Hindlimb muscle (tissue), 1 donor: ENCODE measurements at regions not wholly inside any gene's neighbourhood (a gene's known extent, or its start where the extent isn't known, plus 50 kb on each side); places are given as distances from the start of the nearest gene placed in this dataset.
"Not testable (repeated sequence)": the region's sequence is repeated elsewhere in the genome, so short reads cannot be mapped to it uniquely, and the experiment has no call there.

Experiments
- DNase-seq: peaks from one replicate; pipeline ENCODE4 v3.0.0-alpha.2; 2013

GRCh38 chrX:39414290-39414854 lies 613.1 kb downstream of the MID1IP1 start:
- no peak for DNase-seq

GRCh38 chrX:39416547-39417260 lies 615.4 kb downstream of the MID1IP1 start:
- DNase-seq: no peak

DNA sequence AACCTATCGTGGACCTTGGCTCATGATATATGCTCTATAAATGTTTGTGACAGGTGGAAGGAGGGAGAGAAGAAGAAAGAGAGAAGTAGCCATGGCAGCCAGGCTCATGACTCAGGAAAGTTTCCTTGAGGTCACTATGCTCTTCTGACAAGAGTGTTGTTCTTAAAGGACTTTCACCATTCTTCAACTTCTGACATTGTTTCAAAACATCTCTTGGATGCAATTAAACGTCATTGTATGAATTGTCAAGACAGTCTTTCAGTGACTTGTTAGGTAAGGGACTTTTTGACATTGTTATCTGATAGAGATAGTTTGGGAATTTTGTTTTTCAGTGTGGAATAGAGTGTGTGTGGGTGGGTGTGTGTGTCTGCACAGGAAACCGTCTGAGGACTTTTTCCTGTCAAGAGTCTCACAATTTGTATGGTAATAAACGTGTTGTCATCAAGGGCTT lies 617.0 kb downstream of the MID1IP1 start:
- no peak for DNase-seq

DNA sequence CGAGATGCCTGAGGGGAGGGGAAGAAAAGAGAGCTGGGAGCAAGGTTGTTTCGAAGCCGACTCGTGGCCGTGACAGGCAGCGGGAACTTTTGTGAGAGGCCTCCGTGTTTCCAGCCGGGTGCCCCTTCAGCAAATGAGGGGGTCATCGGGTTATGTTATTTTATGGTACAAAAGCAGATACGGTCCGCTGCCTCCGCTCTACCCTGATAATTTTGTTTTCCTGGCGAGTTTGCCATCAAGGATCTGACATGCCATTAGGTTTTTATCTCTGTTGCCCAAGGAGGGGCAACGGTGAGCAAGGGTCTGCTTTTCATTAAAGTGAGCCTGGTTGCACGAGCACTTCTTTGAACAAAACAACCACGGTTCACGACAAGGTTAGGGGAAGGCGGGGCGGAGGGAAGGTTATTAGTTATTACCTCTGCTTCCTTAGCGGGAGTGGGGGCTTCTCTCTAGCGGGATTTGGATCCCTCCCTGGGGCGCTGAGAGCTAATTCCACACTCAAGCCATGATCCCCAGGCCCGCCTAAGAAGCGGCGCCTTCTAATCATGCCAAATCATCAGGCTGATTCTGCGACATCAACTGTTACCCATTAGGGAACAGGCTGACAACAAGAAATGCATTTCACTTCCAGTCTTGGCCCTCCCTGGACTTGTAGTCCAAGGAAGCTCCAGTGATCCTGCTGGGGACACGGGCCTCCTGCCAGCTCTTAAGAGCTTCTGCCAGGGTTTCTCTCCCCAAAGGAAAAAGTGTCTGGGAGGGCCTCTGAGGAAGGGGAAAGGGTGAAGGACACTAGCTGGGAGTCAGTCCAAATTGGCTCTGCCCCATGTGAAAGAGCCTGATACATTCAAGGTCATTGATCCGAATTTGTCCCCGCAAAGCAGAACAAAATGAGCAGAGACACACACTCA lies 617.7 kb downstream of the MID1IP1 start:
- DNase-seq: no peak

DNA sequence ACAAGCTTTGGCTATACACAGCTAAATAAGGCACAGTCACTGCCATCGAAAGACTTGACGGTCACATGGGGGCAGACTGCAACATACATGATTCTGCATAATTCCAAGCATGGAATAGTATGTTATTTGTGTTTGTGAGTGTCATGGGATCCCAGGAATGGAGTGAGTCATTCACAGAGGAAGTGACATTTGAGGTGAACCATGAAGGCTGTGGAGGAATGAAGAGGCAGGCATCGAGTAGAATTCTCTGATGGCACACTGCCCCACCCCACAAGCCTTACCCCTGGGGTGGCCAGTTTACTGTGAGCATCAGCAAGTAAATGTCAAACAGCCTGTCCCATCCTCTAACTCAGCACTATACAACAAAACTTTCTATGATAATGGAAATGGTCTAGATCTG lies 619.7 kb downstream of the MID1IP1 start:
- DNase-seq: no peak

DNA sequence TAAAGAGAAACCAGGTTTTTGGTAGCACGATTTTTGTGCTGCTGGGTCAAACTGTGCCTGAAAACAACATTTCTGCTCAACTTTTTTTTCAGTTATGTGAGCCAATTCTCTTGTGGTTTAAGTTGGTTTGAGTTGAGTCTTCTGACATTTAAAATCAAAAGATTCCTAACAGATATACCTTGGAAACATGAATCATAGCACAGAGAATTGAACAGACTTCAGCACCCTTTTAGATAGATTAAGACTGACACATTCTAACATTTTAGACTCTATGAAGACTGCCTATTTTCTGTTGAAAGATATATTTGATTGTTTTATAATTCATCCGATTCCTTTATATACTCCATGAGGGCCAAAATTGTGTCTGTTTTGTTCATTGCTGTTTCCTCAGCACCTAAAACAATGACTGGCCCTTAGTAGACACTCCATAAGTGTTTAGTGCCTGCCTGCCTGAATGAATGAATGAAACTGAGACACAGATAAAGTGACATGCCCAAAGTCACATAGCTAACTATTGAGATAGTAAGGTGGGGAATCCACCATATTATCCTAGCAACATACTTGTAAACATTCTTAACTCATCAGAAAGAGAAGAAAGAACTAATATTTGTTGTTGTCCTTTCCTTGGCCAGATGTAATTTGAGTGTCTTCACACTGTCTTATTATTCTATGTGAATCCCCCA lies 624.0 kb downstream of the MID1IP1 start:
- no peak for DNase-seq

- no peak for DNase-seq
Observed at GRCh38 chrX:39426101-39426500, 624.8 kb downstream of the MID1IP1 start.

DNA sequence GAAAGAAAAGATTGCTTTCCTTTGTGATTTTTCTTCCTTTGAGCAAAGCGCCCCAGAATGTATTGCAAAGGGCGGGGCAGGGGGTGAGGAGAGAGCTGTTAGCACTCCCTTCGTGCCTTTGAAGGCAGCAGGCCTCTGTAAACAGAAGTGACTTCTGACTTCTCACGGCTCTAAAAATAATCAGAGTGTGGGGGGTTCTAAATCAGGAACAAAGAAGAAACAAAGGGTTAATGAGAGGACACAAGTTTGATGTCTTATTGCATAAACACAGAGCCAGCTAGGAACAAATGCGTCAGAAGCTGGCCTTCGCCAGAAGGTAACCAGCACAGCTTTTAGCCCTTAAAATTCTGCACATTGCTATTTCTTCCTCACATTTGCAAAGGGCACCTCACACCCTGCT lies 626.2 kb downstream of the MID1IP1 start:
- no peak for DNase-seq

DNA sequence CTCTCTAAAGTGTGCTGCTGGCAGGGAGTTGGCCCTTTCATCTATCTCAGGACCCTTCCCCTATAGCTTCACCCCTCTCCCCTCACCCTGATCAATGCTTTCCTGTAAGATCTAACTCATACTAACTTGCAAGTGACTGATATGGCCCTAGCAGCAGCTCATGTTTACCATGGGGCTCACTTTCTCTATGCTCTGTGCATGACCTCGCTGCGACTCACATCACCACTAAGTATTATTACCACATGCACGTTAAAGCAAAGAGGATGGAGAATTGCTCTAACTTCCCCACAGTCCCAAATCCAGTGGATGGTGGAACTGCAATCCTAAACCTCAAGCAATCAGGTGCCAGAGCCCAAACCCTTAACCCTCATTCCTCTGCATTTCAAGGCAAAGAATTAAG lies 626.6 kb downstream of the MID1IP1 start:
- no peak for DNase-seq

GRCh38 chrX:39430551-39430950 lies 629.3 kb downstream of the MID1IP1 start:
- DNase-seq: no peak

DNA sequence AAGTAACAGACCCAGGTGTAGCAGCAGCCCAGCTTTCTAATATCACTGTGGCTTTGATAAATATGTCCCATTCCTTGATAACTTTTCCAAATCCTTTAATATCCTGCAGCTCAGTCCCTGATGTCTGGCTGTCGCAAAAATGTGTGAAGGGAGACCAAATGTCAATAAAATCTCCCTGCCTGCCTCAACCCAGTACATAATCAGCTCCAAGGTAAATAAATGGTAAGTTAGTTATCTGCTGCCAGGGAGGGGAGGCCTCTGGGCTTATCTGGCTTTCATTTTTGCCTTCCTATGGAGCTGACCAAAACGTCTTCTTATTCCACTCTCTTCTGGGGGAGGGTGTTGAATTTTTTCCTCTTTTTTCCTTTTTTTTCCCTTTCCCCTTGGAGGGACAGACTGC lies 630.6 kb downstream of the MID1IP1 start:
- DNase-seq: no peak

GRCh38 chrX:39434671-39435070 lies 633.4 kb downstream of the MID1IP1 start:
- not testable (repeated sequence) for DNase-seq

DNA sequence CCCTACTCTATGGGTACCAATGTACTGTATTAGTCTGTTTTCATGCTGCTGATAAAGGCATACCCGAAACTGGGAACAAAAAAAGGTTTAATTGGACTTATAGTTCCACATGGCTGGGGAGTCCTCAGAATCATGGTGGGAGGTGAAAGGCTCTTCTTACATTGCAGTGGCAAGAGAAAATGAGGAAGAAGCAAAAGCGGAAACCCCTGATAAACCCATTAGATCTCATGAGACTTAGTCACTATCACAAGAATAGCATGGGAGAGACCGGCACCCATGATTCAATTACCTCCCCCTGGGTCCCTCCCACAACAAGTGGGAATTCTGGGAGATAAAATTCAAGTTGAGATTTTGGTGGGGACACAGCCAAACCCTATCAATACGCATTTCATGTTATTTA lies 635.3 kb downstream of the MID1IP1 start:
- not testable (repeated sequence) for DNase-seq

DNA sequence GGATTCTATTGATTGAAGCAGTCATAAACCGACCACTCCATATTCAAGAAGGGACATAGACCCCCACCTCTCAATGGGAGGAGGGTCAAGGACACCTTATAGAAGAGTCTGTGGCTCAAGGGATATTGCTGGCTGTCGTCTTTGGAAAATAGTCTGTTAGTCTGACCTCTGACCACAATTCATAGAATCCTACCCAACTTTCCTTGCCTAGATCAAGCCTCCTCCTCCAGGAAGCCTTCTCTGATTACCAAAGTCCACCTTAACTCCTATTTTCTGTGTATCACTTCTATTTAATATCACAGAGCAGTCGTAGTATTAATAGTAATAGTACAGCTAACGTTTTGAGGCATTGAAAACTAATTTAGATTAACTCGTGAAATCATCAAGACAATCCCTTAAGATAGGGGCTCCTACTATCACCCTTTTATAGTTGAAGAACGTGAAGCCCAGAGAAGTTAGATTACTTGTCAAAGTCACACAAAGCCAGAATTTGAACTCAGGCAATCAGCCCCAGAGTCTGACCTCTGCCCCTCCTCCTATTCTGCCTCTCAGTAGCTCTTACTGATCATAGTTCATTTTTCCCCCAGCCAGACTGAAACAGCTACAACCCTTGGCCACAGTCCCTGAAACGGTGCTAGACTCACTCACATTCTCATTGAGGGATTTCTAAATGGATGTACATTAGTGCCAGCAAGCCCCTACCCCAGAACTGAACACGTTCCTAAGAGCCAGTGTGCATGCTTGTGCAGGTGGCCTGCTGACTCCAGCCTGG lies 636.6 kb downstream of the MID1IP1 start:
- no peak for DNase-seq

DNA sequence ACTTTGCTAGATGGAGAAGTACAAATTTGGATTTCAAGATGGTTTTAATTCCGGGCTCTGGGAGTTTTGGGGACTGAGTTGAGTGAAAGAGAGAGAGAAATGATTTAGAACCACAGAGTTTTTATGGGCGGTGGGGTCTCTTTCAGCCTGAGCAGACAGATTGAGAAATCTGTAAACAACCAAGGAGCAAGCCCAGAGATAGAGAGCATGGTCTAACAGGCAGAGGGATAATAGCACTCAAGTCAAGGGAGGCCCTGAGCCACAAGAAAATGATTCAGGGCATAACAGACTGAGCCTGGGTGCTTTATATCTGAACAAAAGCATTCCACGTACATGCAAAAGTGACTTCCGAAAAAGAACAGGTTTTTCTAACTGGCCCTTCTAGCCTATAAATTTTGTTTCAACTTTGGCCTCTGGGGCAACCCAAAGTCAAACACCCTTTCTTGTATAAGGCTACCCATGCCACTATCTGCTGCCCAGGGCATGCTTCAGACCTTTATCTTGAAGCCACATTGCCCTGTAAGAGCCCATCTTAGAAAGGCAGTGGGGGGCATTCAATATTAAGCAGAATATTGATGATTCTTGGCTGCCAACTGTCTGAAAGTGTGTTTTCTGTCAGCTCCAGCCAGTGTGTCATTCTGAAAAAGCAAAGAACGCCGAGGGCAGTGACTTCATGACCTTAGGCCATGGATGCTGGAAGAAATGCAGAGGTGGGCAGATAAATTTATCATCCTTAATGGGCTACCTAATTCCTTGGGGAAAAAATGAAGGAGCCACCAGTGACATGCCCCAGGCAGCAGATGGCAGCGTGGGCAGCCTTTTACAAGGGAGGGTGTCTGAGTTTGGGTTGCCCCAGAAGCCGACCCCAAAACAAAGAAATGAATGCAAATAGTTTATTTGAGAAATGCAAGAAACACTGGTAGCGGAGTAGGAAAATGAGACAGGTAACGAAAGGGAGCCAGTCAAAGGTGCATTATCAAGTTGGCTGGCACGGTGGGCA lies 637.6 kb downstream of the MID1IP1 start:
- no peak for DNase-seq

DNA sequence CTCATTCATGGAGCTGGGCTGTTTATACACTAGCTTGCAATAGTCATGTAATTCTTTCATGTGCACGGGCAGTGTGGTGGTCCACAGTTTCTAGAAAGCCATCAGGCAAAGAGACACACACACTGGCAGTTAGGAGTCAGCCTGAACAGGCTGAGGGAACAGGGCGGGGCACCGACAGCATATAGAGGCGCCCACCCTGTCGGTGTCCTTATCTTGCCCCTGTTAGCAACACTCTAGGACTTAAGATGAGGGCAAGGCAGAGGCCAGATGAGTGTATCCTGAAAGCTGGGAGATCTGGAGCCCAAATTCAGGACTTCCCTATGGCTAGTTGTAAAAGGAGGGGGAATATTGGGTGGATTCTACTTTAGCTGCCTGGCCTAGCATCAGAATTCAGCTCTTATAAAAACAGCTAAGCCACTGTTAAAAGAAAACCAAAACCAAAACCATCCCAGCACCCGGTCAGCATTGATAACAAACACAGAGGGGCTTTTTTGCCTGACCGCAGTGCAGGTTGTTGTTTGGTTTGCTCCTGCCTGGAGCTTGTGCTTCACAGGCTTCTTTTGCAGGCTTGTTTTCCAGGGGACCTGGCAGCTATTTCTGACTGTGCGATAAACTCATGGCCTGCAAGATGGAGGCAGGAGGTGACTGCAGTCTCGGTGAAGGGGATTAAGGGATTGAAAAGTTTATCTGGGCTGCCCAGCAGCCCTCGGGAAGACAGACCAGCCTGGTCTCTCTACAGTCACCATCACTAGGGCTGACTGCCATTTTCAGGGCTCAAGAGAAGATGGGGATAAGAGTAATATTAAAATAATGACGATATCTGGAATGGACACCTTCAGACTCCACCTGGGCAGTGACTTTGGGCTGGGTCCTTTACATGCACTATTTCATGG lies 638.9 kb downstream of the MID1IP1 start:
- DNase-seq: no peak

- DNase-seq: no peak
Observed at GRCh38 chrX:39440799-39441284, 639.6 kb downstream of the MID1IP1 start.

GRCh38 chrX:39442332-39442731 lies 641.1 kb downstream of the MID1IP1 start:
- no peak for DNase-seq

DNA sequence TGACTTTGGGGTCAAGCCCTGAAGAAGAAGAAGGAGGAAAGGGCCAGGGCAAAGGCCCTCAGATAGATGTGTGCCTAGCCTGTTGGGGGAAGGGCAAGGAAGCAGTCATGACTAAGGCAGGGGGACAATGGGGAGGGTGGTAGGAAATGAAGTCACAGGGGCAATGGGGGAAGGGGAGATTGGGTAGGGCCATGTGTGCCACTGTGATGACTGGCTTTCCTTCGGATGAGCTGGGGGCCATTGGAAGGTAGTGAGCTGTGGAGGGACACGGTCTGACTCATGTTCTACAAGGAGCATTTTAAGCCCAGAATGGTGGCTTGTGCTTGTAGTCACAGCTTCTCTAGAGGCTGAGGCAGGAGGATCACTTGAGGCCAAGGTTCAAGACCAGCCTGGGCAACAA lies 642.0 kb downstream of the MID1IP1 start:
- DNase-seq: no peak

DNA sequence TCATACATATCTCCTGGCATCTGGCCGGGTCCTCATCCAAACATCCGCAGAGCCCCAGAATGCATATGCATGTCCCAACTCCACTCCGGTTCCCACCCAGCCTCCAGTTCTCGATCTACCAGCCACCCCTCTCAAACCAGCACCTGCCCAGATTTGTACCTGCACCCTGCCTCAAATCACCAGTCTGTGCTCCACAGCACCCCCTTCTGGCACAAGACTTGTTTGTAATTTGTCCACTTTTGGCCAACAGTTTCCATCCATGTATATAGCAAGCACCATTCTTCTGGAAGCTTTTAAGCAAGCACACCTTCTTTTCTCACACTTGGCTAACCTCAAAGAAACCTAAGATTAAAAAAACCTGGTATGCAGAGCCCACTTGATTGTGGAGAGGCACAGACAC lies 644.1 kb downstream of the MID1IP1 start:
- DNase-seq: no peak
